Ureter (tissue), 1 donor: ENCODE measurements at regions not wholly inside any gene's neighbourhood (a gene's known extent, or its start where the extent isn't known, plus 50 kb on each side); places are given as distances from the start of the nearest gene placed in this dataset.
"Not testable (repeated sequence)": the region's sequence is repeated elsewhere in the genome, so short reads cannot be mapped to it uniquely, and the experiment has no call there.

ENCODE experiments used
- DNase-seq: peaks from one replicate; pipeline ENCODE4 v3.0.0-alpha.2; 2020; ENCODE audit warnings: low spot score
- donor health status: DM: yes; HTN: yes; CAD: no.

DNA sequence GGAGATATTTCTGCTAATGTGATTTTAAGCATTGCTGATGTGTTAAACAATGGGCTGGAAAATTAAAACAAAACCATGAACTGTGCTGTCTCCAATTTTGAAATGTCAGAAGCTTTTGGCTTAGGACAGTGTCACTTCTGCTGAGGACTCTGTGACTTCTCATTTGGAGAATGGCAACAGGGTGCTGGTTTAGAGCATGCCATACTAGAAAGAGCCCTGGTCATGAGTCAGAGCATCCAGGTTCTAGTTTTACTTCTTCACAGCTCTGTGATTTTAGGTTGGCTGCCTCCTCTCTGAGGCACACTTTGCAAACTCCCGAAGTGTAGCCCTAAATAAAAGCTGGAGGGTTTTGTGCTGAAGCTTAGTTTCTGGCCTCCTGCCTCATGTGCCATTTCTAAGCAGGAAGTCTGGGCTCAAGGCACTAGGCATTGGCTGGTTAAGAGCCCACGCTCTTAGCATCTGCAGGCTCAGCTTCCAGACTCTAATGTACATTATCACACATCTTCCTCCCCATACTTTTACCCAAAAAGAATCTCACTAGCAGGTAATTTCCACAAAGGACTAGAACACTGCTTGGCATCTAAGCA is 193.8 kb downstream of the CNTN3 start:
- no peak for DNase-seq

- no peak for DNase-seq
Measured at GRCh38 chr3:74415731-74416130, 198.7 kb downstream of the CNTN3 start.

- DNase-seq = no peak
Measured at GRCh38 chr3:74413547-74414241, 200.8 kb downstream of the CNTN3 start.

DNA sequence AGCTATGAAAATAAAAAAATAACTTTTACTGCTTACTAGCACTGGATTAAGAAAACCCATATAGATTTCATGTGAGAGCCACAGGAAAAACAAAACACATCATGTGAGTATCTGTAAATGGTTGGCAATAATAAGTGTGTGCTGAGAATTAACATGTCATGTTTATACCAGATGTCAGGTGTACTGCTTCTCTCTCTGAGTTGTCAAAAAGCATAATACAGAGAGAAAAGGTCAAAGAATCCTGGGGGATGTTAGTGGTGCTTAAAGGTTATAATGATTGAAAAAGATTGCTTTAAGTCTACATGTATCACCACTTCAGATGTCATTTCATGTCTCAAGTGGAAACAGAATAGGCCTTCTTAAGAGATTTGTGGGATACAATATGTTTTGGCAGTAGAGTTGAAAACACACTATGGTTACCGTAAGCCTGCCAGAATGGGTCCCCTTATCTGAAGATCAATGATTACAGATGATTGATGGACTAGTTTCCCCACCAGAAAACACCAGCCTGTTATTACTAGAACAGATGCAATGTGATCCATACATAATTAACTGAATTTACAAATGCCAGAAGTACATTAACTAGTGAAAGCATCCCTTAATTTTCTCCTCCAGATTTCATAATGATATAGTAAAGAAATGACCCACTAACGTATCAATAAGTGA is 204.1 kb downstream of the CNTN3 start:
- no peak for DNase-seq

GRCh38 chr3:74409066-74409465 is 205.4 kb downstream of the CNTN3 start:
- DNase-seq = no peak

DNA sequence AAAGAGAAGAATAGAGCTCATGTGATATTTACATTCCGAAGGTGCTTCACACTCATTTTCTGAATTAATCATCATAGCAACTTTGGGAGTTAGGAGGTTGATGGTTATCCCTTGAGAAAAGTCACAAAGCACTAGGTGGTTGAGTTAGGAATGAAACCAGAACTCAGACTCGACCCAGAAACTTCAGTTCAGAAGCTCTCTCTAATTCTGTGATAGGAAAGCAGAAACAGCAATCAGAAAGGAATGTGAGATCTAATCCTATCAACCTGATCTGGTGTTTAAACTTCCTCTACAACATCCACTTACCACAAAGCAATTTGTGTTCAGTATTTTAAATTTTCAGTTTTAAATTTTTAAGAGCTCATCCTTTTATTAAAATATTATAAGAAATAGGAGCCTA is 211.2 kb downstream of the CNTN3 start:
- no peak for DNase-seq

GRCh38 chr3:74402821-74403220 is 211.6 kb downstream of the CNTN3 start:
- DNase-seq = no peak

DNA sequence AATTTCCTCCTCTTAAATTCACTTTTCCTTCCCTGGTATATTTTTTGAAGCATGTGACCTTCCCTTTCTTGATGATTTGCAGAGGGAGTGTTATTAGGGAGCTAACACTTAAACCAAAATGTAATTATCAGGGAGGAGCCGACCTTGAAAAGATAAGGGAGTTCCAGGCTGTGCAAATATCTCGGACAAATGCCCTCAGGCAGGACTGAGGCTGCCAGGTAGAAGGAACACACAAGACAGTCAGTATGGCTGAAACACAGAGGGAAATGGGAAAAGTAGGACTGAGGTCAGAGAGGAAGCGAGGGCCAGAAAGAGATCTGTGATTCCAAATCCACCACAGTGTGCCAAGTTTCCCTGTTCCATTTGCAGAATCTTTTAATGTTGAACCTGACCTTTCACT is 221.0 kb downstream of the CNTN3 start:
- DNase-seq = no peak

- DNase-seq = no peak
Measured at GRCh38 chr3:74390121-74390877, 224.2 kb downstream of the CNTN3 start.

- DNase-seq = no peak
Measured at GRCh38 chr3:74387111-74387735, 227.2 kb downstream of the CNTN3 start.

DNA sequence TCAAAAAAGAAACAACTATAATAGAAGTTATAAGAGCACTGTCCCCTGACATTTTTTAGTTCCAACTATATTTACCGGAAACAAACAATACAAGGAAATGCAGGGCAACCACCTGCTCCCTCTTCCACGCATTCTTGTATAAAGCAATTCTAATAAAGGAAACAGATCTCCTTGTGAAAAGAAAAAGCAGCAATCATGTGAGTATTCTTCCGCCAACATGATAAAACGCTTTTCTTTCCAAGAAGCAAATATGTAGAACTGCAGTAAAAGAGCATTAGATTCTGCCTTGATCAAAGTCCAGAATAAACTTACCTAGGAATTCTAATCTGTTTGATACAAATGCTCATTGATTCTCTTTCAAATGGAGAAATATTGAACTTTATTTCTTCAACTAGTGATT is 230.3 kb downstream of the CNTN3 start:
- no peak for DNase-seq

DNA sequence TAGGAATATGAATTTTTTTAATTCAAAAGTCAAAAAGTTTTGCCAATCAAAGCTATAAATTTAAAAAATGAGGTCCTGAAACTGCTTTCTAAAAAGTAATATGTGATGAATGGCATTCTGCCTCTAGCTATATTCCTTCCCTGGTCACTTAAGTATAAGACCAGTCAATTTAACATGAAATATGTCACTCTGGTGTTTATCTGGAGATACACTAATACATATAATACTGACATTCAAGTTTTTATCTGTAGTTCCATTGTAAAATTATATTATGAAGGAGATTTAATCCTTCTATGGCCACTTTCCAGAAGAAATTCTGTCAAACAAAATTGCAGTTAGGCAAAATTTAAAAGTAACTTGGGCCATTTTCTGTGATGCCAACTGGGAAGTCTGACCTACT is 236.8 kb downstream of the CNTN3 start:
- DNase-seq = no peak

DNA sequence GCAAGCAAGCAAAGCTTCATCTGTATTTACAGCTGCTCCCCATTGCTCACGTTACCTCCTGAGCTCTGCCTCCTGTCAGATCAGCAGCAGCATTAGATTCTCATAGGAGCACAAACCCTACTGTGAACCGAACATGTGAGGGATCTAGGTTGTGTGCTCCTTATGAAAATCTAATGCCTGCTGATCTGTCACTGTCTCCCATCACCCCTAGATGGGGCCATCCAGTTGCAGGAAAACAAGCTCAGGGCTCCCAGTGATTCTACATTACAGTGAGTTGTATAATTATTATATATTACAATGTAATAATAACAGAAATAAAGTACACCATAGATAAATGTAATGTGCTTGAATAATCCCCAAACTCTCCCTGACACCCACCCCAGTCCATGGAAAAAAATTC is 238.1 kb downstream of the CNTN3 start:
- not testable (repeated sequence) for DNase-seq

- no peak for DNase-seq
Measured at GRCh38 chr3:74375653-74376052, 238.8 kb downstream of the CNTN3 start.

DNA sequence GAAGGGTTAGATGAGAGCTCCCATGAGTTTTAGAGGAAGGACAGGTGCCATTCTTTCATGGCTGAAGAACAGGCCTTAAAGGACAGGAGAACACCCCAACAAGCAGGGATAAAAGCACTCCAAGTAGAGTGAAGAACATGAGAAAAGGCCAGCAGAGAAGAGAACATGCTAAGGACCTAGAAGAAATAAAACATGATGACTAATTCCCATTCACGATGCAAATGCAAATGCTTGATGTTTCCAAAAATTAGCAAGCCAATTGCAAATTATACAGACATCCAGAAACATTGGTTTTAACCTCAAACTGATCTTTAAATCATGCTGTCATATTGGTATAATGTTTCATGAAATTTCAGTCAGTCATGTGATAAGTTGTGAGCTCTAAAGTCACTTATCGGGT is 241.7 kb downstream of the CNTN3 start:
- DNase-seq = no peak

- no peak for DNase-seq
Measured at GRCh38 chr3:74370342-74370741, 244.1 kb downstream of the CNTN3 start.

DNA sequence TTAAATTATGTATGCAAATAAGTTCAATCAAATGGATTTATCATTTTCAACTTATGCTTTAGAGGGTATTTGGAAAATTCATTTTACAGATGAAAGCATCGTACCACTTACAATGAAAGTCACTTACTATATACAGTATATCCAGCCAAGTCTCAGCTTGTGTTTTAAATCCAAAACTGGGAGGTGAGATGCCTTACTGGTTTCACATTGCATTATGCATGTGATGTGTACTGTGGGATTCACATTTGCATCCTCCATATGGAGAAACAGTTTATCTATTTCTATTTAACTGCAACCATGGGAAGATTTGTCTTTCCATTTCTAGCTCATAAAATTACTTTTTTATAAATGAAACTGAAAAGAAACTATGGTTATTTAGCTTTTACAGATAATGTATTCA is 248.1 kb downstream of the CNTN3 start:
- no peak for DNase-seq

DNA sequence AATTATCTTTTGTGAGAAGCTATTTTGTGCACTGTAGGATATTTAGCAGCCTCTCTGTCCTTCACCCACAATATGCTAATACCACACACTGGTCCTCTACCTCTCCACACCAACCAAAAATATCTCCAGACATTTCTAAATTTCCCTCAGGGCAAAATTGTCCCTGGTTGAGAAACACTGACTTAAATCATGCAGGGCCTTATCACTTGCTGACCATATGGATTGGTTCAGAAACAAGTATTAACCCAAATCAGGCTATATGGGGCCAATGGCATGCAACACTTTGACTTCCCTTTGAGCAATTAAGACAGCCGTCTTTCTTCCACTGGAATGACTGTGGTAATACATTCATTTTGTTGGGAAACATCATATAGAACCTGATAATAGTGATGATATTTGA is 251.1 kb downstream of the CNTN3 start:
- no peak for DNase-seq

GRCh38 chr3:74360406-74360805 is 254.1 kb downstream of the CNTN3 start:
- no peak for DNase-seq

DNA sequence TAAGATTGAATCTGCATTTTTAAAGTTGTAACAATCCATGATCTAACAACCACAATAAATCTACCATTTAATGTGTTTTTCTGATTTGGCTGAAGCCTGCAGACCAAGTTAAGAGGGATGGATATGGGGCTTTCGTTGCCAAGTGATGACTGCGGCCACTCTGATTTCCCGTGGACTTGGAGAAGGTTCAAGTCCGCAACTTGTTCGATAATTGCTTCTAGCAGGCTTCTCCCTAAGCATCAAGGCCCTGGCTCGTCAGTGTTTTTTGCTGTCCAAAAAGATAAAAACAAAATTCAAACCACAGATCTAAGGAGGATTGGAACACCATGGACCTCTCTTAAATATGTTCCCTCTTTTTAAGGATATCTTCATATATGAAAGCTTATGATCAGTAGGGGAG is 256.6 kb downstream of the CNTN3 start:
- no peak for DNase-seq

DNA sequence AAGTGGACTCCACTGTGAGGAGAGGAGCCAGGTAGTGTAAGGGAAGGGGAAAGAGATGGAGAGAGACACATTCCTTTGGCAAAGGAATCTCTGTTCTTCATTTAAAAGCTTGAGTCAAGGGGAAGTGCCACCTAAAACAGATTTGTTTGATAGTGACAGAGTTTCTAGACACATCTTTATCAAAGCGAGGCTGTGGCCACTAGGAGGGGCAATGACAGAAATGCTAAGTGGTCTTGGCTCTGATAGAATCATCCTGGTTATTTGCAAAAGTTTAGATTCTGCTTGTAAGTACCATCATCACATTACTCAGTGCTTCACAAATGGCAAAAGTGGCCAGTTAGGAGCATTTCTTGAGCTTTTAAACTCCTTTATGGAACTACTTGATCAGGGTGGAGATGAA is 261.4 kb downstream of the CNTN3 start:
- DNase-seq = no peak

- DNase-seq = no peak
Measured at GRCh38 chr3:74352166-74352565, 262.3 kb downstream of the CNTN3 start.
